NCI-H524 treated with DMSO at 0.1 percent for 48 hours (cell line): ENCODE measurements at regions not wholly inside any gene's neighbourhood (a gene's known extent, or its start where the extent isn't known, plus 50 kb on each side); places are given as distances from the start of the nearest gene placed in this dataset.
A peak's percentile ranks its signal among the peaks of the same experiment; 100 is the strongest.

Source experiments
- DNase-seq: peaks from one replicate; lab custom pipeline; 2025; lab: John Stamatoyannopoulos, UW

DNA sequence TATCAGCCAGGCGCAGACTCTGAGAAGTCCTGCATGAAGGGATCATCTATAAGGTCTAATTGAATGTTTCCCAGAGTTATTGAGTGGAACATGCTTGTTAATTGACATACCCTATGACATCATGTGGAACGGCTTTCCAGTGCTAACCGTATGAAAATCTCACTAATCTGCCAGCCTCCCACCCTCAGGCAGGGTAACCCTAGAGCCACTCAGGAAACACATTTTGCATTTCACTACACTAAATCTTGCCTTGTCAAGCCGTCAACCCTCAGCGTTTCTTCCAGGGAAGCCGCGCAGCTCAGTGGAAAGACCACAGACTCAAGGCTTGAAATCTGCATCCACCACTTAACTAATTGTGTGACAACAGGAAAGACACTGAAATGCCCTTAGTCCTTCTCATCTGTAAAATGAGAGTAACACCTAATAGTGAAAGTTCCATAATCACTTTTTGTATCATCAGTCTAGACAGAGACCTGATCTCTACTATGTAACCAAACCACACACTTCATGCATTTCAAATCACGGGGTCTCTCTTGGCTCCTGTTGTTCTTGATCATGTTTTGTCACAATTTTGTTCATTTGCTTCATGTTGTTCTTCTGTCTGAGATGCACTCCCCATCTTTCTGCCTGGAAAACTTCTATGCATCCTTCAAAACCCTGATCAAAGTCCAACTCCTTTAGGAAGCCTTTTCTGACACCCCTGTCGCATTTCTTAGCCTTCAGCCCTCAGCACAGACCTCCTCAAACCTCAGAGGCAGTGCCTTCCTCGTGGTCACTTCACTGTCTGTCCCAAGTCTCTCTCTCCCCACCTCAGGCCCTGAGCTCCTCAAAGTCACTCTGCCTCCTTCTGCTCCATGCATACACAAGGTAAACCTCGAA, 246.5 kb downstream of the TOMM20 start:
- no peak for DNase-seq

DNA sequence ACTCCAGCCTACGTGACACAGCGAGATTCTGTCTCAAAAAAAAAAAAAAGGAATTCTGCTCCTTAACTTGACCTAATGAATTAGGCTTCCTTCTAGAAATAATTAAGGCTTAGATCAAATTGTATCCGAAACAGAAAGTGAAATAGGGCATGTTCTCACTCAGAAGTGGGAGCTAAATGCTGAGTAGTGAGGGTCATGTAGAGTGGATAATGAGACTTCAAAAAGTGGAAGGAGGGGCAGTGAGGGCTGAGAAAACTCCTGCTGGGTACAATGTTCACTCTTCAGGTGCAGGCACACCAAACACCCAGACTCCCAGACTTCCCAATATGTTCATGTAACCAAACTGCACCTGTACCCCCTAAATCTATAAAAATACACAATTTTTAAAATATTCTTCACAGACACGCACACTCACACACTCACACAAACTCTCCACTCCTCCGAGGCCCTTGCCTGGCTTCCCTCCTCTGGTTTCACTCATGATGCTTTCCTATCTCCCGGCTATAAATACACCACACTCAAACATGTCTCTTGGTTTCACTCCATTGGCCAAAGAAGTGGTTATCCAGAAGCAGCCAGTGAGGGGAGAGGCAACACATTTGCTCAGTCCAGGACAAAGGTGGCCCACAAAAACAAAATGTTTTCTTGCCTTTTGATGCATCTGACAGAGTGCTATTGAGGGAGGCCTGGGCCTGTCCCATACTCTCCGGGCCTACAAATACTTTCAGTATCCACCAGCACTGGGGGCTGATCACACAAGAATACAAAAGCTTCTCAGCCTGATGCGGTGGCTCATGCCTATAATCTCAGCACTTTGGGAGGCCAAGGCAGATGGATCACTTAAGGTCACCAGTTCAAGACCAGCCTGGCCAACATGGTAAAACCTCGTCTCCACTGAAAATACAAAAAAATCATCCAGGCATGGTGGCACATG, 249.2 kb downstream of the TOMM20 start:
- DNase-seq = no peak

GRCh38 chr1:234878288-234878687, 250.3 kb downstream of the TOMM20 start:
- DNase-seq = no peak

DNA sequence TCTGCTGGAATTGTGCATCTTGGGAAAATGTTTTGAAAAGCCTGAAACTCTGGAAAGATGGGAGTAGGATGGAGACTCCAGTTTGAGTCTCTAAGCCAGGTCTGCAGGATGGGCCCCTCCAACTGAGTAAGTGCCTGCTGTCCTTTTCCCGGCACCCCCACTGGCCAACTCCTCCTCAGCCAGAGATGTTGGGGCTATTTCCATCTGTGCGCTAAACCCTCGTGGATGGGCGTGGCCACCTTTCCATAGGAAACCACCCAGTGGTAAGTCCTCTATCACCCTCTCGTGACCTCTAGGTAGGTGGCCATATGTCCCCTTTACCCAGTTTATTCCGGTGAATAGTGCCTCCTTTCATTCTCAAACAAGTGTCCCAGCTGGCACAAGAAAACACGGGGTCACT, 250.9 kb downstream of the TOMM20 start:
- DNase-seq = no peak

GRCh38 chr1:234875953-234876855, 252.4 kb downstream of the TOMM20 start:
- DNase-seq = no peak

- DNase-seq = no peak
Observed at GRCh38 chr1:234875328-234875952, 253.2 kb downstream of the TOMM20 start.

DNA sequence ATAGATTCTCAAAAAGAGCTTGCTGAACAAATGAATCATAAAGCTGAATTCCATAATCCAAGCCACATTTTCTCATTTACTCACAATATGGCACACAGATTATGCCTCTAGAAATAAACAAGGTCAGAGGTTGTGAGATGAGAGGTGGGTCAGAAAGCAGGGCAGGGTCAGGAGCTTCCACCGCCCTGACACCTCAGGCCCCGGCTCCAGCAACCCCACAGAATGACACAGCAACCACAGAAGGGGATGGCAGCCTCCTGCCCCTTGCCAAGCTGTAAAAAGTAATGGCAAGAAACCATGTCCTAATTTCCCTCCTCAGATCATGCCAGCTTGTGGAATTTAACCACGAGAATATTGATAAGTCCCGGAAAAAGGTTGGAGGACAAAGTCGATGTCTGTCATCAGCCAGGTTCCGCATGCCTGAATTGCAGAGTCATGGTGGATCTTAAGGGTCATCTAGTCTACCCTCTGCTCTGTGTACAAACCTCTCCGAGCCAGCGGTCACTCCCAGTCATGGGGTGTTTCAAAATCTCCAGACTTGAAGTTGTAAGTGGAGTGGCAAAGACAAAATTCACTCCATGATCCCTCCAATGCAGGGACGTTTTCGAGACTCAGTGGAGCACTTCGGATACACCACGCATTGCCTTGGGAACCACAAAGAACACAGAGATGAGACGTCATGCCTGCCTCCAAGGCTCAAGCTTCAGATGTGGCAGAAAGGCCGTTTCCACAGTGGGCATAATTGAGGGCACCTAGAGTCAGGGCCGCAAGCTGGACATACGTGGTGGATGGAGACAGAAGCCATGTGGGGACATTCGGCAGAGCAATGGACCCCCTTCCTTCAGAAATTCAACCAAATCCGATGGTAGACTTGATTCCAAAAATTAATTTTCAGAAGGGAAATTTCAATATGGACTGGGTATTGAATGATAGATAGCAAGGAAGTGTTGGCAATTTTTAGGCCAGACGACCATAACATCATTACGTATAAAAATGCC, 254.0 kb downstream of the TOMM20 start:
- DNase-seq = no peak

DNA sequence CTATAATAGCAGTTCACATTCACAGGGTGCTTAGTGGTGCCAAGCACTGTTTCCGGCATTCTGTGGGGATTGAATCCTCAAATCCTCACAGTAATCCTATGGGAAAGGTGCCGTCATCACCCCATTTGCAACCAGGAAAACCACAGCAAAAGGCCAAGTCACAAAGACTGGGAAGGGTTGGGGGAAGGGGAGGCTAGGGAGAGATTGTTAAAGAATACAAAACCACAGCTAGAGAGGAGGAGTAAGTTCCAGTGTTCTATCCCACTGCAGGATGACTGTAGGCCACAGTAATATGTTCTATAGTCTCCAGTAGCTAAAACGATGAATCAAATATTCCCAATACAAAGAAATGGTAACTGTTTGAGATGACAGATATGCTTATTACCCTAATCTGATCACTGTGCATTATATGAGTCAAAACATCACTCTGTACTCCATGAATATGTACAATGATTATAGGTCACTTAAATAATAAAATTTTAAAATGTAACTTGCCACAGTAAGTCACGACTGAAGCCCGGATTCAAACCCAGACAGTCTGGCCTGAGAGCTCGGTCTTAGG, 256.8 kb downstream of the TOMM20 start:
- DNase-seq = no peak

- no peak for DNase-seq
Observed at GRCh38 chr1:234871039-234871709, 257.5 kb downstream of the TOMM20 start.

DNA sequence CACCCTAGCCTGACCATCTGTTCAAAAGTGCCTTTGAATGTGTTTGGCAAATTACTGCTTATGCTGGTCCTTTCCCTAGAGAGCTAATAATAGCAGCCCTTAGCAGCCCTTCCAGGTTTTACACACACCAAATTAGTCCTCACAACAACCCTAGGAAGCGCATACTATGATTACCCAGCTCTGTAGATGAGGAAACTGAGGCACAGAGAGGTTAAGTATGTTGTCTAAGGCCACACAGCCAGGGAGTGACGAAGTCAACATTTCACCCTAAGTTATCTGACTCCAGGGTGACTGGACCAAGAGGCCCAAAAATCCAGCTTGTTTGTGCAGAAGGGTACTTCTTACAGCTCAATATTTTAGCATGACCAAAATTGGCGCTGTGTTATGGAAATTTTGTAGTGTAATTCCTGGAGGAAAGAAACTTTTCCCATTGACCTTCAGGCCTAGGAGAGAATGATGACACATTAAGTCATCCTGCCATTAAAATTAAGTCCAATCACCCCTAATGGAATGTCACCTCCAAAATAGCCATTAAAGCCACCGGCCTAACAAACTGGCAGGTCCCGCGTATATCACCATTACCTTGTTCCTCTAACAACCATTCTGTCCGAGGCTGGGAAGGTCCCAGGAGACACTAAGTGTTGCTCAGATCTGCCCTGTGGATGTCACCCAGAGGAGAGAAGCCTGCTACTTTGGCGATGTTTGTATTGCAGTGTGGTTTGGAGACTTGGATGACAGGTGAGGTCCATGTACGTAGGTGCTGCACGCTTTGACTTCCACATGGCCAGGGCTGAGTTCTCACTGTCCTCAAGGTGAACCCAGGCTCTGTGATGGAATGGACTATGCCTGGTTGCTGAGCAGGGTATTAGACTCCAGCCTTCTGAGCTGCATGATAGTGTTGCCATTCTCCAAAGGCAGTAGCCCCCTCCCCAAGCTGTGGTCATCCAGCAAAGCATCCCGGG, 258.3 kb downstream of the TOMM20 start:
- DNase-seq = peak; percentile 57

DNA sequence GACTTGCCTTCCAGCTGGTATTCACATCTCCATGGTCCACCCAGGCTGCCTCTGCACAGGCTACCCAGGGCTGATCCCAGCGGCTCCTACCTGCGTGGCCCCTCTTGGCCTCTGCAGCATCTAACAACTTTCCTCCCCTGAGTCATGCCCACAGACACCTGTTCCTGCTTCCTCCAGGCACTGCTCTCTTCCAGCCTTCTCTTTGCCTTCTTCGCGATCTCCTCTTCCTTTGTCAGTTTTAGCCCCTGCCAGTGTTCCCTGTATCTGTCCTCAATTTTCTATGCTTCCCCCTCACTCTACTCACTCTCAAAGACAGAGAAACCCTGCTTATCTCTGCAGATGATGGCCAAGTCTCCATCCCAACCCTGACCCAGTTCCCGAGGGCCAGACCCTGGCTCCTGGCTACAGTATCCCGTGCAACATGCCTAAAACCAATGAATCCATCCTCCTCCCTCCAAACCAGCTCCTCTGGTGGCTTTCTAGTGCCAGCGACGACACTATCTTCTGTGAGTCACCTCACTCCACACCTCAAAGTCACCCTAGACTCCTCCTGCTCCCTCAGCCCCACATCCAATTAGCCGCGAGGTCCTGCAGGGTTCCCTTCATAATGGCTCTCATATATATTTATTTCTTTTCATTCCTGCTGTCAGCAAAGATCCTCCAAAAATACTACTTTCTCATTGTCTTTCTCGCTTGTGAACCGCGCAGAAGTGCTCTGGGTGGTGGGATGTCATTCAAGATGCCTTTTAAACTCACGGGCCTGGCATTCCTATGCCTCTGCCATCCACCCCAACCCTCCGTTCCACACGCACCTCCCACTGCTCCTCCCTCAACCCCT, 259.2 kb downstream of the TOMM20 start:
- DNase-seq = no peak

DNA sequence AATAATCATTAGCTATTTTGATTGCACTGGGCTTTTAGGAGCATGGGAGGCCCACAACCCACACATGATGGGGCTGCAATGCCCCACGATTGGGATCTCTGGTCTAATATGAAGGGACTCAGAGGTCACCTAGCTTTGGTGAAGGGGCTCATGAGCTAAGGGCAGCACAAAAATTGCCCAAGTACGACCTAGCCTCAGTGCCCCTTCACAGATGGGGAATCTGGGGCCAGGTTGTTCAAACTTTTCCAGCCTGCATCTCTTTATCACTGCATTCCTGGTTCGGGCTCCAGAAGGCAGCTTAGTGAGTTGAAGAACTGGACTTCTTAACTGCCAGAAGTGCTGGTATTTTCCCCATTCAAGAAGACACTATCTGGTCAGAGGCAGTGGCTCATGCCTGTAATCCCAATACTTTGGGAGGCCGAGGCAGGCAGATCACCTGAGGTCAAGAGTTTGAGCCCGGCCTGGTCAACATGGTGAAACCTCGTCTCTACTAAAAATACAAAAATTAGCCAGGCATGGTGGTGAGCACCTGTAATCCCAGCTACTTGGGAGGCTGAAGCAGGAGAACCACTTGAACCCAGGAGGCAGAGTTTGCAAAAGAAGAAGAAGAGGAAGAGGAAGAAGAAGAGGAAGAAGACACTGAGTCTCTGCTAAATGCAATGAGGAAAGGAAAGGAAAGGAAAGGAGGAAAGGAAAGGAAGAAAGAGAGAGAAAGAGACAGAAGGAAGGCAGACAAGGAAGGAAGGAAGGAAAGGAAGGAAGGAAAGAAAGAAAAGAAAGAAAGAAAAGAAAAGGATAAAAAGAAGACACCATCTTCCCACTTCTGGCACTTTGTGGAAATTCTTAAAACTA, 258.5 kb upstream of the IRF2BP2 start:
- DNase-seq = no peak

- DNase-seq = no peak
Observed at GRCh38 chr1:234866007-234866866, 256.3 kb upstream of the IRF2BP2 start.

DNA sequence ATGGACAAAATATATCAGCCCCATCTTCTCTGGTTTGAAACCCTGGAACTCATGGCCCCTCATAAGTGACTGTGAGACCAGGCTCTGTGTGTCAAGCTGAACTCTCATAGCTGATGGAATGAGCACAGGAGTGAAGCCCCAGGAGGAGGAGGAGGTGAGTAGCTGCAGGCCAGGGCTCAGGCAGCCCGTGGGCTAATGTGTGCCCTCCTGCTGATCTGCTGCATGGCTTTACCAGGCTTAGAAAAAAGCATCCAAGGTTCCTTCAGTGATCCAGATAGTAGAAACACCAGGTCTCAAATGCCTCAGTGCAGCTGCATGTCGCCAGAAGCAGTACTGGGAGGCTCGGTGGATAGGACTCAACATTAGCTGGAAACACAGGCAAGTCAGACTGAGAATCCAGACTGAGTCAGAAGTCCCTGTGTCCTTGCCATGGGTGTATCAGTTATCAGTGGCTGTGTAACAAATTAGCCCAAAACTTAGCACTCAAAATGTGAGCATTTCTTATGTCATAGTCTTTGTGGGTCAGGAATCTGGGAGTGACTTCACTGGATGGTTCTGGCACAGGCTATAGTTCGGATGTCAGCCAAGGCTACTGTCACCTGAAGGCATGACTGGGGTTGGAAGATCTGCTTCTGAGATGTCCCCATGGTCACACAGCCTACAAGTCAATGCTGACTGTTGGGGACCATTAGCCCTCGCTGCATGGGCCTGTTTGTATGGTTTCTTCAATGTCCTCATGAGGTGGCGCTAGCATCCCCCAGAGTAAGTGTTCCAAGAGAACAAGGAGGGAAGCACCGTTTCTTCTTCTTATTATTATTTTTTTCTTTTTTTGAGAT, 255.4 kb upstream of the IRF2BP2 start:
- DNase-seq = no peak
